GM12872 (cell line): ENCODE measurements at regions not wholly inside any gene's neighbourhood (a gene's known extent, or its start where the extent isn't known, plus 50 kb on each side); places are given as distances from the start of the nearest gene placed in this dataset.

Source experiments
- TF ChIP-seq, protein P1 (sequence below): IDR thresholded peaks from 3 replicates; pipeline ENCODE4 v1.5.1; 2011; ENCODE audit warnings: low read depth, mild to moderate bottlenecking, low read length, moderate library complexity; ENCODE audit not compliant: insufficient read depth

DNA sequence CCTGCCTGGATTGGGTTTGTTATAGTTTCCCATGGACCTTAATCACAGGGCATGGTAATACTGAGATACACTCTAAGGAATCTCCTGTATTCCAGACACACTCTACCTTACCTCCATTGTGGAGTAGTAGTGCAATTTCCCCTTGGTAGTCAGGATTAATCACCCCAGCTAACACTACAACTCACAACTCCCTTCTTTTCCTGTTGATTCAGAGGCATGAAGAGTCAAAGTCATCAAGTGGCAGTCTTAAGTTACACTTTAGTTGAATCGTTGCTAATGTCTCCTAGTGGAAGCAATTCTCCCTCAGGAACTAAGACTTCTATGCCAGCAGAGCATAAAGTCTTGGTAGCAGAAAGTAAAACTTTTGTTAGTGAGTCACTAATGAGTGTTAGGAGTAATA, 122.7 kb upstream of the APC start:
- TF ChIP-seq, protein P1, sequence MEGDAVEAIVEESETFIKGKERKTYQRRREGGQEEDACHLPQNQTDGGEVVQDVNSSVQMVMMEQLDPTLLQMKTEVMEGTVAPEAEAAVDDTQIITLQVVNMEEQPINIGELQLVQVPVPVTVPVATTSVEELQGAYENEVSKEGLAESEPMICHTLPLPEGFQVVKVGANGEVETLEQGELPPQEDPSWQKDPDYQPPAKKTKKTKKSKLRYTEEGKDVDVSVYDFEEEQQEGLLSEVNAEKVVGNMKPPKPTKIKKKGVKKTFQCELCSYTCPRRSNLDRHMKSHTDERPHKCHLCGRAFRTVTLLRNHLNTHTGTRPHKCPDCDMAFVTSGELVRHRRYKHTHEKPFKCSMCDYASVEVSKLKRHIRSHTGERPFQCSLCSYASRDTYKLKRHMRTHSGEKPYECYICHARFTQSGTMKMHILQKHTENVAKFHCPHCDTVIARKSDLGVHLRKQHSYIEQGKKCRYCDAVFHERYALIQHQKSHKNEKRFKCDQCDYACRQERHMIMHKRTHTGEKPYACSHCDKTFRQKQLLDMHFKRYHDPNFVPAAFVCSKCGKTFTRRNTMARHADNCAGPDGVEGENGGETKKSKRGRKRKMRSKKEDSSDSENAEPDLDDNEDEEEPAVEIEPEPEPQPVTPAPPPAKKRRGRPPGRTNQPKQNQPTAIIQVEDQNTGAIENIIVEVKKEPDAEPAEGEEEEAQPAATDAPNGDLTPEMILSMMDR: no peak

DNA sequence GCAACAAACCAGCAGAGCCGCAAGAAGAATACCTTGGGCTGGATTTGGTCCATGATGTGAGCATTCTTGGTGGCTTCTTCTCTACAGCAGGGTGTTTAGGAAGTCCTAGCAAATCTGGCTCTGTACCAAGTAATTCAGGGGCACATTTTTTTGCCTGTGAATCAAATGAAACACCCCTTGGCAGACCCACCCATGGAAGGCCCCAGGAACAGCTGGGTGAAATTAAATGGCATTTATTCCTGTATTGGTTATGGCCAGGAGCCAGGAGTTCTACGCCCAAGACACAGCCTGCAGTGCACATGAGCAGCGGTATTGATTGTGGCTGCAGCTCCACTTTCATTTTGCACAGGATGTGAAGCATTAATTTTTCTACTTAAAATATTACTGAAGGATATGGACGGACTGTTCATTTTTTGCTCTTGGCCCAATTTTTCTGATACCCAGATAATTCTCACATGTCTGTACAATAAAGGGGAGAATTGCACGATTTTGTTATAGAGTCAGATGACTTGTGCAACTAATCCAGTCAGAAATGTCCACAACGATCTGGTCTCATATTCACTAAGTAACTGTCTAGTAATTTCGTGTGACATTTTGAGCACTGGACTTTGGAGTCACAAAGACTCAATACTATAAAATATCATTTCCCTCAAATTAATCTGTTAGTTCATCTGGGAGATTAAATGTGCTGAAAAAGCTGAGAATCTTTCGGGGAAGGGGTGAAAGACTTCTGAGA, 120.7 kb upstream of the APC start:
- TF ChIP-seq, protein P1: no peak

DNA sequence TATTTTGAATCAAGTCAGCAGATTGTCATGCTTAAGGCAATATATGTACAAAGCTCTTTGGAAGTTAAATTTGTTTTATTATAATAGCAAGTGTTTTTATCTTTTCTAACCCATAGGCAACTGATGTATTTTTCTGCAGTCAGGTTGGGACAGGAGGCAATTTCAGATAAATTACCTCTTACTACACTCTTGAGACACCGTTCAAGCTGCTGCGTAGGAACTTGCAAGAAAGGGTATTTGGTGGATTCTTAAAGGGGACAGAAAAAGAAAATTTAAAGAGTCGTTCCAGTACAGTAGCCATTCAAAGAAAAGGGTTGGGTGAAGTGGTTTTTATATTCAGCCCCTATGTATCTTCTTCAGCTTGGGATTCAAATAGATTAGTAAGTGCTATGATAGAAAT, 112.4 kb upstream of the APC start:
- TF ChIP-seq, protein P1: no peak

- TF ChIP-seq, protein P1: no peak
These were observed 111.8 kb upstream of the APC start for GRCh38 chr5:112625689-112626438.

DNA sequence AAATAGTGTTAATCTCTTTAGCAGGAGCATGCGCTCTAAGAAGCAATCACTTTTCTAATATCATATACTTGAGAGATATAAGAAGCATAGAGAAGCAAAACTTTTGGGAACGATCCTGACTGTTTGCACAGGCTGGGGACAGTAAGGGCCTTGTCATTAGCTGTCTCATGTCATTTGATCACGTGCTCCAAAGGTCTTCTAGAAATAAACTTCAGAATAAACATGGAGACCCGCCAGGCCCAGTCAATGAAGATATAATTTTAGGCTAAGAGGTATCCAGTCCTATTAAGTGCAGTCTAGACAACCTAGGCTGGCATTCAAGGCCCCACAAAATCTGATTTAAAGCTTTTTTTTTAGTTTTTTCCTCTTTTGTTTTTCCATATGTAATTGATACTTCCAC, 111.0 kb upstream of the APC start:
- TF ChIP-seq, protein P1: no peak

DNA sequence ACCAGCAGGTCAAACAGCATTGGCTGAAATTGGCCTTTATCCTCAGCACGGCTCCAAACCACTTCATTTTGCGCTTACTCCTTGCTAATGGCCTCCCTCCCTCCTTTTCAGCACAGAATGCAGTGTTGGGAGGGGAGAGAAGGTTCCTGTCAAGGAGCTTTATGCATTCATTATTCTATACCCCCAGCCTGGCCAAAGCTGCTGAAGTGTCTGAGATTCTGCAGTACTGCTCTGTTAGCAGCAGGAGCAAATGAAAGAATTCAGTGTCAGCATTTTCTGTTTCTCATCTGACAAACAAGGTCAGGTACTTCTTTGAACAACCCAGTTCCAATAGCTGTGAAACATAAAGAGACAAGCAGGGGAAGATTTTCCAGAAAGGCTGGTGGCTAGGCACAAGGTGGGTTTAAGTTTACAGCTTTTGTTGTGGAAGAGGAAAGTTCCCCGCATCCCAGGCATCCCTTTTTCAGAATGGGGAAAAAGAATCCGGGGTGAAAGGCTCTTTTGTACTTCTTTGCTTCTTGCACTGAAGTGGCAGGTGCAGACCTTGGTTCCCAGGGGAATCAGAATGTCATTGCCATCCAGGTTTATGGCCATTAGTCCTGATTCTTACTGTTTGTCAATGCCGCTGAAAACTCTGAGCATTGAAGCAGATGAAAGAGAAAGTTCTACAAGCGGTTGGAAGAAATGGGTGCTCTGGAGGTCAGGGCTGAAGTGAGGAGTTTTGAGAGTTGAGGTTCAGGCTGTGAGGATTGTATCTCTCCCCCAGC, 109.3 kb upstream of the APC start:
- TF ChIP-seq, protein P1: no peak
